Natural killer cell treated with Interleukin-12 subunit alpha and Interleukin-12 subunit beta and Interleukin-15 and Interleukin-18, amount 100 ng/mL, for 72 hours (primary cell): ENCODE measurements at regions not wholly inside any gene's neighbourhood (a gene's known extent, or its start where the extent isn't known, plus 50 kb on each side); places are given as distances from the start of the nearest gene placed in this dataset.

Experiments
- ATAC-seq, 2 donors: fragments of 150-1000 bp; cut with Tn5 transposase in 1 of 2; sonication (Bioruptor Pico), chemical (Tn5 transposase) in 1 of 2; 2 replicates each; pipeline ENCODE4 v1.10.0; 2021
- DNase-seq: peaks from one replicate; pipeline ENCODE4 v3.0.0; 2022; ENCODE audit warnings: low spot score
- H3K27ac Mint-ChIP-seq, 2 donors: 1 replicate in 1 of 2; 2 replicates in 1 of 2; pipeline ENCODE4 v1.8.0; 2022; ENCODE audit warnings: mixed read lengths in 2 of 2, mild to moderate bottlenecking in 1 of 2, moderate library complexity in 1 of 2
- H3K27me3 Mint-ChIP-seq, 2 donors: 1 replicate in 1 of 2; 2 replicates in 1 of 2; pipeline ENCODE4 v1.8.0; 2022; ENCODE audit warnings: mixed read lengths in 2 of 2
- H3K36me3 Mint-ChIP-seq: one replicate; pipeline ENCODE4 v1.8.0; 2022; ENCODE audit warnings: mixed read lengths
- H3K4me1 Mint-ChIP-seq, 2 donors: 1 replicate in 1 of 2; 2 replicates in 1 of 2; pipeline ENCODE4 v1.8.0; 2022; ENCODE audit warnings: low read depth in 2 of 2, mixed read lengths in 2 of 2, mild to moderate bottlenecking in 1 of 2
- H3K4me3 Mint-ChIP-seq: one replicate; pipeline ENCODE4 v1.8.0; 2022; ENCODE audit warnings: mixed read lengths
- H3K9me3 Mint-ChIP-seq: 2 replicates; pipeline ENCODE4 v1.8.0; 2022; ENCODE audit warnings: mixed read lengths

- Mint-ChIP-seq H3K36me3 (peaks cover 10% of the 10 kb centered on the region), H3K27me3 (no peaks in the 10 kb centered on the region), H3K27ac (no peak overlapping the region), H3K9me3 (peaks cover 10% of the 10 kb centered on the region), H3K4me3 (no peak overlapping the region), H3K4me1 (no peaks in the 10 kb centered on the region)
- ATAC-seq (no peak), DNase-seq (no peak)
Measured at GRCh38 chr5:29769474-29769873, 1424.0 kb upstream of the CDH6 start.

GRCh38 chr5:29758986-29759421, 1434.5 kb upstream of the CDH6 start:
- no peak for ATAC-seq
- Mint-ChIP-seq H3K27ac (no peak overlapping the region), H3K4me3 (no peak overlapping the region), H3K36me3 (peaks cover 14% of the 10 kb centered on the region), H3K27me3 (no peaks in the 10 kb centered on the region), H3K9me3 (peaks cover 30% of the 10 kb centered on the region), H3K4me1 (no peaks in the 10 kb centered on the region)
- DNase-seq: no peak

GRCh38 chr5:29750453-29750852, 1443.0 kb upstream of the CDH6 start:
- ATAC-seq (no peak), DNase-seq (no peak)
- H3K36me3 Mint-ChIP-seq: peaks cover 9% of the 10 kb centered on the region
- no peaks in the 10 kb centered on the region for H3K4me1 Mint-ChIP-seq
- no peaks in the 10 kb centered on the region for H3K27me3 Mint-ChIP-seq
- H3K4me3 Mint-ChIP-seq: no peak overlapping the region
- H3K27ac Mint-ChIP-seq: no peak overlapping the region
- peaks cover 15% of the 10 kb centered on the region for H3K9me3 Mint-ChIP-seq

- DNase-seq (no peak), ATAC-seq (no peak)
- peaks cover 29% of the 10 kb centered on the region for H3K9me3 Mint-ChIP-seq
- no peaks in the 10 kb centered on the region for H3K4me1 Mint-ChIP-seq
- no peak overlapping the region for H3K27ac Mint-ChIP-seq
- H3K36me3 Mint-ChIP-seq: peaks cover 4% of the 10 kb centered on the region
- no peak overlapping the region for H3K4me3 Mint-ChIP-seq
- H3K27me3 Mint-ChIP-seq: no peaks in the 10 kb centered on the region
Measured at GRCh38 chr5:29744618-29745017, 1448.9 kb upstream of the CDH6 start.

- H3K4me3 Mint-ChIP-seq: no peak overlapping the region
- peaks cover 14% of the 10 kb centered on the region for H3K9me3 Mint-ChIP-seq
- no peak for DNase-seq
- H3K27ac Mint-ChIP-seq: no peak overlapping the region
- ATAC-seq: no peak
- H3K27me3 Mint-ChIP-seq: no peaks in the 10 kb centered on the region
- no peaks in the 10 kb centered on the region for H3K4me1 Mint-ChIP-seq
- H3K36me3 Mint-ChIP-seq: peaks cover 9% of the 10 kb centered on the region
Measured at GRCh38 chr5:29720954-29721353, 1472.5 kb upstream of the CDH6 start.

GRCh38 chr5:29719171-29719570, 1474.3 kb upstream of the CDH6 start:
- H3K36me3 Mint-ChIP-seq: peaks cover 9% of the 10 kb centered on the region
- no peak for ATAC-seq
- H3K27me3 Mint-ChIP-seq: no peaks in the 10 kb centered on the region
- DNase-seq: no peak
- H3K27ac Mint-ChIP-seq: no peak overlapping the region
- no peak overlapping the region for H3K4me3 Mint-ChIP-seq
- H3K4me1 Mint-ChIP-seq: no peaks in the 10 kb centered on the region
- H3K9me3 Mint-ChIP-seq: peaks cover 11% of the 10 kb centered on the region

- Mint-ChIP-seq H3K4me1 (no peaks in the 10 kb centered on the region), H3K27ac (no peak overlapping the region), H3K27me3 (no peaks in the 10 kb centered on the region), H3K4me3 (no peak overlapping the region), H3K36me3 (peaks cover 9% of the 10 kb centered on the region), H3K9me3 (peaks cover 17% of the 10 kb centered on the region)
- DNase-seq (no peak), ATAC-seq (no peak)
Measured at GRCh38 chr5:29715167-29715566, 1478.3 kb upstream of the CDH6 start.

- H3K4me1 Mint-ChIP-seq: no peaks in the 10 kb centered on the region
- H3K27ac Mint-ChIP-seq: no peak overlapping the region
- no peak for ATAC-seq
- DNase-seq: no peak
- no peak overlapping the region for H3K4me3 Mint-ChIP-seq
- no peaks in the 10 kb centered on the region for H3K27me3 Mint-ChIP-seq
- H3K36me3 Mint-ChIP-seq: peaks cover 5% of the 10 kb centered on the region
- H3K9me3 Mint-ChIP-seq: peaks cover 22% of the 10 kb centered on the region
Measured at GRCh38 chr5:29702875-29703274, 1490.6 kb upstream of the CDH6 start.

- H3K27ac Mint-ChIP-seq: no peak overlapping the region
- H3K27me3 Mint-ChIP-seq: no peaks in the 10 kb centered on the region
- H3K4me3 Mint-ChIP-seq: no peak overlapping the region
- peaks cover 5% of the 10 kb centered on the region for H3K36me3 Mint-ChIP-seq
- ATAC-seq (no peak), DNase-seq (no peak)
- peaks cover 17% of the 10 kb centered on the region for H3K9me3 Mint-ChIP-seq
- H3K4me1 Mint-ChIP-seq: no peaks in the 10 kb centered on the region
Measured at GRCh38 chr5:29701600-29701999, 1491.9 kb upstream of the CDH6 start.

- Mint-ChIP-seq H3K4me3 (no peak overlapping the region), H3K4me1 (no peaks in the 10 kb centered on the region), H3K27me3 (no peaks in the 10 kb centered on the region), H3K9me3 (peaks cover 16% of the 10 kb centered on the region), H3K27ac (no peak overlapping the region), H3K36me3 (peaks cover 5% of the 10 kb centered on the region)
- DNase-seq (no peak), ATAC-seq (no peak)
Measured at GRCh38 chr5:29697785-29698414, 1495.6 kb upstream of the CDH6 start.

- Mint-ChIP-seq H3K4me3 (no peak overlapping the region), H3K27me3 (no peaks in the 10 kb centered on the region), H3K27ac (no peak overlapping the region), H3K9me3 (peaks cover 16% of the 10 kb centered on the region), H3K36me3 (peaks cover 5% of the 10 kb centered on the region), H3K4me1 (no peaks in the 10 kb centered on the region)
- ATAC-seq: no peak
- no peak for DNase-seq
Measured at GRCh38 chr5:29697278-29697677, 1496.2 kb upstream of the CDH6 start.

GRCh38 chr5:29672678-29673077, 1520.8 kb upstream of the CDH6 start:
- ATAC-seq (no peak), DNase-seq (no peak)
- H3K9me3 Mint-ChIP-seq: peaks cover 16% of the 10 kb centered on the region

GRCh38 chr5:29662876-29663275, 1530.6 kb upstream of the CDH6 start:
- peaks cover 5% of the 10 kb centered on the region for H3K9me3 Mint-ChIP-seq
- ATAC-seq (no peak), DNase-seq (no peak)
- H3K4me1 Mint-ChIP-seq: no peaks in the 10 kb centered on the region
- H3K36me3 Mint-ChIP-seq: peaks cover 10% of the 10 kb centered on the region
- H3K4me3 Mint-ChIP-seq: no peak overlapping the region
- no peak overlapping the region for H3K27ac Mint-ChIP-seq
- no peaks in the 10 kb centered on the region for H3K27me3 Mint-ChIP-seq

More at GRCh38 chr5:29672678-29673077, 1520.8 kb upstream of the CDH6 start:
- Mint-ChIP-seq H3K27ac (no peak overlapping the region), H3K36me3 (no peaks in the 10 kb centered on the region), H3K4me3 (no peak overlapping the region), H3K27me3 (no peaks in the 10 kb centered on the region), H3K4me1 (no peaks in the 10 kb centered on the region)

- H3K4me1 Mint-ChIP-seq: no peaks in the 10 kb centered on the region
- H3K36me3 Mint-ChIP-seq: peaks cover 5% of the 10 kb centered on the region
- peaks cover 11% of the 10 kb centered on the region for H3K9me3 Mint-ChIP-seq
- DNase-seq: no peak
- no peak overlapping the region for H3K27ac Mint-ChIP-seq
- ATAC-seq: no peak
- H3K27me3 Mint-ChIP-seq: no peaks in the 10 kb centered on the region
- H3K4me3 Mint-ChIP-seq: no peak overlapping the region
Measured at GRCh38 chr5:29654954-29655353, 1538.5 kb upstream of the CDH6 start.

GRCh38 chr5:29649321-29649720, 1544.2 kb upstream of the CDH6 start:
- Mint-ChIP-seq H3K9me3 (peaks cover 16% of the 10 kb centered on the region), H3K4me3 (no peak overlapping the region), H3K4me1 (no peaks in the 10 kb centered on the region), H3K27me3 (no peaks in the 10 kb centered on the region), H3K36me3 (peaks cover 5% of the 10 kb centered on the region), H3K27ac (no peak overlapping the region)
- no peak for DNase-seq
- ATAC-seq: no peak
